Right renal pelvis (tissue), 4 donors: ENCODE measurements at regions not wholly inside any gene's neighbourhood (a gene's known extent, or its start where the extent isn't known, plus 50 kb on each side); places are given as distances from the start of the nearest gene placed in this dataset.

Experiments used
- DNase-seq, 4 donors: peaks; one replicate each; pipeline ENCODE4 v3.0.0-alpha.2; 2013; ENCODE audit warnings: low read depth in 4 of 4, low spot score in 3 of 4, missing footprints in 1 of 4

DNA sequence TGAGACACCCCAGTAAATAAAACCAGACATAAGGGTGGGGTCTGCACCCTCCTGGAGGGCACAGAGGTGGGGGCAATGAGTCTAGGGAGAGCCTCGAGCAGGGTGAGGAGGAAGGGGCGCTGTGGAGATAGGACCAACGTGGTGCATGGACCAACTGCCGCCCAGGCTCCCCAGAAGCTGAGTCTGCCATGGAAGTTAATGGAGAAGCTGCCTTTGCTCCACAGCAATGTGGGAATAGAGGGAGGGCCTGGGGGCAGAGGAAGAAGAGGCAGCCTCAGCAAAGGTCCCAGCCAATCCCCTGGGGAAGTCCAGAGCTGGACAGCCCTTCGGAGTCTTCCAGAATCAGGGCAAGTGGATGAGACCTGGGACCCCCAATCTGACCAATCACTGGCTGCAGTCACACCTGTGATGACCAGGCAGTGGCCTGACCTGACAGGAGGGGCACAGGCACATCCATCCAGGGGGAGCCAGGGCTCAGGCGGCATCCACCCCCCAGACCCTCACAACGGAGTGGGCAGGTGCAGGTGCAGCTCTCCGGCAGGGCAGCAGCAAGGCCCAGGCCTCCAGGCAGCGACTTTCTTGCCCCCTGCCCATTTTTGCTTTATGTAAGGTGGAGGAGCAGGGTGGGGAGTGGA lies 242.2 kb upstream of the PPP2R2D start:
- DNase-seq, result no peak

DNA sequence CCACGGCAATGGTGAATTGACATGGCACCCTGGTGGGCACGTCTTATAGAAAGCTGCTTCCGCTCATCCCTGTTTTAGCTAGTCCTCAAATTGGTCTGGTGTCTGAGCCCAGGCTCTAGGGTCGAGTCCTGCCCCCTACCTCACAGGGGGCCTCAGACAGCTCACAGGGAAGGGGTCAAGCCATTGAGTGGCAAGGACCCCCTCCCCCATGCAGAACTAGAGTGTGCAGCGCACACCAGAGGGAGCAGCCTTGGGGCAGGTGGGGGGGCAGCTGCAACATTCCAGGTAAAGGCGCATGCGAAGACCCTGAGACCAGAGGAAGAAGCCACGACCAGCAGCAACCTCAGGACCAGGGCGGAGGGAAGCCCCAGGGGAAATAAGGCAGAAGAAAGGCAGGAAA lies 240.4 kb upstream of the PPP2R2D start:
- no peak for DNase-seq

DNA sequence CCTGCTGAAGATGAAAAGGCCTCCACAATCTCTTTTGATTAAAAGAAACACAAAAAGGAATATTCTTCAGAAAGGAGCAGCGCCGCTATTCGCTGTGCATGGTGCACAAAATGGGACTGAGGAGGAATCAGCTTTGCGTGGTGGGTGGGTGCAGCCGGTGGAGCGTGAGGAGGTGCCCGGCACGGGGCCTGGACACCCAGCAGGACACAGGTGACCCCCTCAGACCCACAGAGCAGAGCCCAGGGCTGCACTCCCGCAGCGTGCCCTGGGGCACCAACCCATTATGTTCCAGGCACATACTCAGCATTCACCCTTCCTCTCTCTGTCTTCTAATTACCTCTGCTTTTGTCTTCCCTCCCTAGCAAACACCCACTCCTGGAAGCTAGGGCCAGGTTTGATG lies 238.0 kb upstream of the PPP2R2D start:
- no peak for DNase-seq

DNA sequence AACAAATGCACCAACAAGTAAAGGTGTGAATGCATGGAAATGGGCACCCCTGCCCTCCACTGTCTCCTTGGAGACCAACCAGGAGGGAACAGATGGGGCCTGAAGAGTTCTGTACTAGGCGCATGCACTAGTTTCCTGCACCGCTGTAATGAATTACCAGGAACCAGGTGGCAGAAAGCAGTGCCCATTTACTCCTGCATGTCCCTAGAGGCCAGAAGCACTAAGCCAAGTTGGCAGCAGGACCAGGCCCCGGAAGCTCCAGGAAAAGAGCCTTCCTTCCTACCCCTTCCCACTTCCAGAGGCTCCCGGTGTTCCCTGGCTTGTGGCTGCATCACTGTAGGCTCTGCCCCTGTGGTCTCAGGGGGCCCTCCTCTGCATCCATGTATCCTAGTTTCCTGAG lies 237.5 kb upstream of the PPP2R2D start:
- DNase-seq, result no peak

DNA sequence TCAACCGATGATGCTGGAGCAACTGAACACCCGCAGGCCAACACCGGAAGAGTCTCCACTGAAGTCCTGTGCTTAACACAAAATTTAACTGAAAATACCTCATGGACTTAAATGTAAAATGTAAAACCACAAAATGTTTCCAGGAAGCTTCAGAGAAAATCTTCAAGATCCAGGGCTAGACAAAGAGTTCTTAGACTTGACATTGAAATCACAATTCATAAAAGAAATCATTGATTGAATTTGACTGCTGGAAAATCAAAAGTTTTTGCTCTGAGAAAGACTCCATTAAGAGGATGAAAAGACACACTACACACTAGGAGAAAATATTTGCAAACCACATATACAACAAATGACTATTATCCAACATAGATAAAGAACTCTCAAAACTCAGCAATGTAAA lies 234.7 kb upstream of the PPP2R2D start:
- no peak for DNase-seq

DNA sequence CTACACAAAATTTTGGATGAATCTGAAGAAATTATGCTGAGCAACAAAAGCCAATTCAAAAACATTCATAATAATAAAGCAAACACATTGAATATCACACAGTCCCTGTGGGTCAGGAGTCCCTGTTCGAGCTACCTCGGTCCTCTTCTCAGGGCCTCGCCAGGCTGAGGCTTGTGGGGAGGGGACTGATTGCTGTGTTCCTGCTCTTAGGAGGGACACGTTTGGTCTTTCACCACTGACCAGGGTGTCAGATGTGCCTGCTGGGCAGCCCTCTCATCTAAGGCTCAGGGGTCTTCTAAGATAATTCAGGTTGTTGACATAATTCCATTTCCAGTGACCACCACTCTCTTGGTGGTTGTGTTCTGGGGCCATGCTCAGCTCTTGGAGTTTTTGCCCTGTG lies 233.8 kb upstream of the PPP2R2D start:
- DNase-seq, result no peak

DNA sequence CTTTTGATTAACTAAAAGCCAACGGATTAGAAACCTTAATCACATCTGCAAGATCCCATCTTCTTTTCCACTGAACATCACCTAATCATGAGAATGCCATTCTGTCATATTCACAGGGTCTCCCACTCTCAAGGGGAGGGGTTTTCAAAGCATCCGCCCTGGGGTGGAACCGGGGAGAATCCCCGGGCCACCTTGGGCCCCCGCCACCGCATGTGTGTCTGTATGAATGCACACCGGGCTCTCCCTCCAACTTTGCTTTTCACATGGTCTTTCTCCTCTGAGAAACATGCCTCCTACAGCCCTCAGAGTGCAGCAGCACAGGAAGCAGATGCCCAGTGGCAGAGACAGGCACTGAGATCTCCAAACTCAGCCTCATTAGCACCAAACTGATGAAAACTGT lies 233.2 kb upstream of the PPP2R2D start:
- no peak for DNase-seq

DNA sequence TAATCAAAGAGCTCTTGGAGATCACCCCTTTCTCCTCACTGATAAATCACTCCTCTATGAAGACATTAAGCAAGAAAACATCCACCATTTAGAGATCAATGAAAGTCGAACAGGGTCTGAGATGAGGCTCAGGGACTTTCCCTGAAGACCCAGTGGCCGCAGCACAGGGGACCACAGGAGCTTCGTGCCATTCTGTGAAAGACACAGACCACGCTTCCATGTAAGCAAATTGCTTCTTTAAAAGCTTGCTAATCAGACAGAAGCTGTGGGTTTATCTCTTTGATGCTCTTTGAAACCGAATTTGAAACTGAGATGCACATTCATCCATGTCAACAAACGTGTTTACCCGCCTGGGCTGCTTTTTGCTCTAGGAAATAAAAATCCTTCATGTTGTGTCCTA lies 231.9 kb upstream of the PPP2R2D start:
- DNase-seq, result no peak

DNA sequence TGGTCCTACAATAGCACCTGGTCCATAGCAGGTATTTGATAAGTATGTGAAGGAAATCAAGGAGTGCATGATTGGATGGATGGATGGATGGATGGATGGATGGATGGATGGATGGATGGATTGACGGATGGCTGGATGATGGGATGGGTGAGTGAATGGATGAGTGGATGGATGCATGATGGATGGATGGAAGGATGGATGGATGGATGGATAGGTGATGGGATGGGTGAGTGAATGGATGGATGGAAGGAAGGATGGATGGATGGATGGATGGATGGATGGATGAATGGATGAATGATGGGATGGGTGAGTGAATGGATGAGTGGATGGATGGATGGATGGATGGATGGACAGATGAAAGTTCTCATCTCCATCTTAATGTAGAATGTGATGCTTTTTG lies 231.0 kb upstream of the PPP2R2D start:
- no peak for DNase-seq

DNA sequence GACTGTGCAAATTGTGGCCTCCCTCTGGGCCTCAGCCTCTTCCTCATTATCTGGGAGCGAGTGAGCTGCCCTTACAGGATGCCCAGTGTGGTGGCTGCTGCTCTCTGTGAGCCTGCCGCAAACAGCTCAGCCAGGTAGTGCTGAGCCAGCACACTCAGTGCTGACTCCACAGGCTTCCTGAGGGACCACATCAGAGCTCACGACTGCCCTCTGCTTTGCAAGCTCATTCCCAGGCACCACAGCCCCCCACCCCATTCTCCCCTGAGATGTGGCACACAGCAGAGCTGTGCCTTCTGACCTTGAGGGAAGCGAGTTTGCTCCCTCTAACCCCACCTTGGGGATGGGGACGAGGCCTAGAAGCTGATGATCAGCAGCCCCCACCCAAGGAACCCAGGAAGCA lies 230.5 kb upstream of the PPP2R2D start:
- no peak for DNase-seq

DNA sequence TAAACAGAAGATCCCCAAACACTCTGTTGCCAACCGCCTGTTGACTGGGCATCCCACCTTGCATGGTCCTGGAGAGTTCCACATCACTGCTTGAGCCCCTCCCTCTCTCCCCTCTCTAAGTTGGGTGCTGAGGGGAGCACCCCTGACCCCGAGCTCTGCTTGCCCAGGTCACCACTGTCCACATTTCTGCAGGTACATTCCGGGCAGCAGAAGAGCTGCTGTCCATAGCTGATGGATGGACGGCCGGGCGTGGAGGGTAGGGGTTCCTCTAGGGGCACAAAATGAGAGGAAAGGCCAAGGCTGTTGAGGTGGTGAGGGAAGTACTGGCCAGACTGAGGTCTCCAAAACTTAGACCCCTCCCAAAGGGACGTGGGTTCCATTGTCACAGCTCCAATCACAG lies 227.4 kb upstream of the PPP2R2D start:
- no peak for DNase-seq

DNA sequence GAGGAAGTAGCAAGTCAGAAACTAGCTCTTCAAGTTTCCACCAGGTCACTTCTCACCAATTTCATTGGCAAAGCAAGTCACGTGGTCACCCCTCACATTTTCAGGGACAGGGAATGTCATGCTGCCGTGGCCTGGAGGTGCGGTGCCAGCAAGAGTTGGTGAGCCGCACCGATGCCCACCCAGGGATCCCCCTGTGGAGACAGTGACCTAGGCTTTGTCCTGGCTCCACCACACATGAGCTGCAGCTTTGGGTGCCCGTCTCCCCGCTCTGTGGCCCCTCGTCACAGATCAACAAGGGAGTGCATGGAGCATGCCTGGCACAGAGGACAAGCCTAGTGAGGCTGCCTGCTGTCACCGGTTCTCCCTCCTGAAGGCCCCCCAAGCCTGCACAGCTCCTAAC lies 226.7 kb upstream of the PPP2R2D start:
- no peak for DNase-seq

DNA sequence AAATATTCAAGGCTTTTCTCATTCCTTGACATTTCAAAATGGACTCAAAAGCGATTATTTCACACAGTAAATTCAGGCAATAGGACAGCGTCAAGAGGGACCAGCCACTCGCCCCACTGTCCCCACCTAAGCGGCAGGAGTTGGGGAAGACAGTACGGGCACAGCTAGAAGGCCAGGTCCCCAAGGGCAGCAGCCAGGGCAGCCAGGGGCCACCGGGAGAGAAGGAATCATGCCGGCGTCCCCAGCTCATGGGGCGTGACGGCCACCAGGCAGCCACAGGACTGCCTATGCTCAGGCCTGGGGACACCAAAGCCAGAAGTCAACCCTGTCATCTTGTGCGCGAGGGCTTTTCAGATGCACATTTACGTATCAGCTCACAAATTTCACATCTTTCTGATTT lies 225.7 kb upstream of the PPP2R2D start:
- DNase-seq, result no peak

DNA sequence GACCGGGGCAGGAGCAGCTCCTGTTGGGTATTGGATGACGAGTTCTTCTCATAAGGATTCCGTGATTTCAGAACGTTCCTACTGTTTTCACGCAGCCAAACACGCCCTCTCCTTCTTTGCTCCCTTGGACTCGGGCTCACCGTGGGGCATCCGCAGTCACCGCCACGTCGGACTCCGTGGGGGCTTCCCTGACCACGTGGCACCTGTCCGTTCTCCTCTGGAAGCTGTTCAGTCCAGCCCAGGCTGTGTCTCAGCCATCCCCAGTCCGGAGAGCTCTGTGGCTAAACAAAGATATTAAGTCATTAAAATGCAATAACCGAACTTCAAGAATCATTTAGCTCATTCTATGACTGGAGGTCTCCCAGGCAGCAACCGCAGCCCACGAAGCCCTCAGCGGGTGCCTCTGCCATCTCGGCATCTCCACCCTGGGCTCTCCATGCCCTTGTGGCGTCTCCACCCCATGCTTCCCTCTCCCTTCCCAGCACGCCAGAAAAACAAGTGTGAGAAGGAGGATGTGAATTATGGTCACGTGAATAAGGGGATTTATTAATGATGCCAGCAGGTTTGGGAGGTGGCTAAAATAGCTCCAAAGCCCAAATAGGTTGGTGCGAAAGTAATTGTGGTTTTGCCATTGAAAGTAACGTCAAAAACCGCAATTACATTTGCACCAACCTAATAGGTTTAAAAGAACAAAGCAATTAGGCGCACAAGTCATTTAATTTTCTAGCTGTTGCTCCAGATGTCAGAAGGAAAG lies 224.6 kb upstream of the PPP2R2D start:
- no peak for DNase-seq

DNA sequence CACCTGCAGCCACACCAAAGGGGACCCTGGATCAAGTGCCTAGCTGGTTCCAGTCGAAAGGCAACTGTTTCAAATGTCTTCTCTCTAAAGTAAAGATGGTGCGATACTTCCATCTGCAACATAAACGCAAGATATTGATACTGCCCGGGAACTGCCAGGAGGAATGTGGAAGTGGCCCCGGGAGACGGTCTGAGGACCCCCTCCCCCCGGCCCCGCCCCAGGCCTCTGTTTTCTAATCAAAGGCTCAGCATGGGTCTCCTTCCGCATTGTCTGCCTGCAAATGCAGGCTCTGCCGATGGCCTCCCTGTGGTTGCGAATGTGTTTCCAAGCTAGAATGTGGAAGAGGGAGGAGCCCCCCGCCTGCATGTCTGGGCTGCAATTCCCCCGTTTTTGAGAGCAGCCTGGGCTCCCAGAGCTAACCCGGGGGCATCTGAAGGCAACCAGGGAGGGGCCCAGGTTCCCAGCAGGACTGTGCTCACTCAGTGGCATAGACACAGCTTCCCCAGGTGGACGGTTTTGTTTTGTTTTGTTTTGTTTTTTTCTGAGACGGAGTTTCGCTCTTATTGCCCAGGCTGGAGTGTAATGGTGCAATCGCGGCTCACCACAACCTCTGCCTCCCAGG lies 223.9 kb upstream of the PPP2R2D start:
- no peak for DNase-seq

DNA sequence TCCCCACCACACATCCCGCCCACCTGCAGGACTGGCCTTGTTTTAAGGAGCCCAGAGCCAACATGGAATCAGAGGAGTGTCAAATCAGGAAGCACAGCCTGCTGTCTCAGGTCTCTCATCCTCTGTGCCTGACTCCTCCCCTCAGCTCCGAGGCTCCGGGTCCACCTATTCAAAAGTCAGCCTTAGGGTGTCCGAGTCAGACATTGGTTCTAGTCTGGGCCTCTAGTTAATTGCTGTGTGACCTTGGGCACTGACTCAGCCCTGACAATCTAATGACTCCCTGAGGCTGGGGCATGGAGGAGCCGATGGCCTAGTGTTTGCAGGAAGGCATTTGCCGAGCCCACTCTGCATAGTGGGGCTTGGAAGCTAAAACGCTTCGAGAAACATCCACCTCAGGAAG lies 223.1 kb upstream of the PPP2R2D start:
- no peak for DNase-seq

DNA sequence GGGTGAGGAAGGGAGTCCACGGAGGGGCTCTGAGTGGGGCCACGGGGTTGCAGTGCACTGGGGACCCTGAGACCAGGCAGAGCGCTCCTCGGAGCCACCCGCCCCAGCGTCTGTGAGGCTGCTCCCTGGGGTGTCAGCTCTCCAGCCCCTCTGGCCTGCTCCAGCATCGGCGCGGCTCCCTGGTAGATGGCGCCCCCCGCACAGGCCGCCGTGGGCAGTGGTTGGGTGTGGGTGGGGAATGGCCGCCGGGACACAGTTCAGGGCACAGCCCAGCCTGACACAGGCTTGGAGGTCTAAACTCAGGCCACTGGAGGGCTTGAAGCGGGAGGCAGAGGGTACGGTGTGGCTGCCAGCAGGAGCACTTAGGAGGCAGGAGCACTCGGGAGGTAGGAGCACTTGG lies 222.6 kb upstream of the PPP2R2D start:
- DNase-seq, result no peak

DNA sequence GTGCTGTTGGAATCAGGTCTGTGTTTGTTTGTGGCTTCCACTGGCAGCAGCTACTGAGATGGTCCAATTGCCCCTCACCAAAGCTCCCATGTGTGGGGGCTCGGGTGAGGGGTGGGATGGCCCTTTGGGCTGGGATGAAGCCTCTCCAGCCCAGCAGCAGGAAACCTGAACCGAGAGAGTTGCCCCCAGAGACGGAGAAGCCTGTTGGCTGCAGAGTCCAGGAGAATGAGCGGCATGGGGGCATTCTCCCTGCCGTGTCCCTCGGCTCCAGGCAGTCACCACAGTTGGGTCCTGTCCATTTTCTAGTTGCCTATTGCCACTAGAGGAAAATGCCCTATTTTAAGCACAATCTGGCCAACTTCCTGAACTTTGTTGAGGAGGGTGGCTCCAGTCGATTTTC lies 222.2 kb upstream of the PPP2R2D start:
- no peak for DNase-seq

DNA sequence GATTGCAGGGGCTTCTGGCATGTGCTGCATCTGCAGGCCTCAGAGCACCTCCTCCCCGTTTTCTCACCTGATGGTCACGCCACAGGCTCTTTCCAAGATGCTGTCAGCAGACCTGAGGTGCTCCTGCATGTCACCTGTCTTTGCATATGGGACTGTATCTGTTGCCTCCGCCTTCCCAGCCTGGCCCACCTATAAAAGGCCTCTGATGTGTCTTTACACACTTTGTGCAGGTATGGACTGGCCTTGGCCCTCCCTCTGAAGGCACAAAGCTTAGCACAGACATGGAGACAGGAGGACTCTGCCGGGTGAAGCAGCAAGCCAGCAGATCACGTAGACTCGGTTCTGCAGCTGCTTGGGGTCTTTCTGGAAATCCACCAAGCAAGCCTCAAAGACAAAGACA lies 220.9 kb upstream of the PPP2R2D start:
- DNase-seq, result no peak

DNA sequence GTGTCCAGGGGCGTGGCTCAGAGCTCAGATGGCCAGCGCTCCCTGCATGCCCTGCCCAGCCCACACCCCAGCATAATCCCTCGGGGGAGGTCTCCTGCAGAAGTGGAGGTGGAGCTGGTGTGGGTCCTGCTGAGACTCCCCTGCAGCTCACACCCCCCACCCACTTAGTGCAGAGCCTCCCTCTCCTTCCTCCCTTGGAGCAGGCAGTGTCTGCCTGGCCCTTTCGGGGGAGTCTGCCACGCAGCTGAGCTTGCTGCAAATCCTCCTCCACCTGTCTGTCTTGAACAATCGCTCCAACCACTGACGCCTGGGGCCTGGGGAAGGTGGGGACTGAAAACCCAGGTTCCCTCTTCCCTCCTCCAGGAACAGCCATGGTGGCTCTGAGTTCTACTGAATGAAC lies 219.7 kb upstream of the PPP2R2D start:
- no peak for DNase-seq

DNA sequence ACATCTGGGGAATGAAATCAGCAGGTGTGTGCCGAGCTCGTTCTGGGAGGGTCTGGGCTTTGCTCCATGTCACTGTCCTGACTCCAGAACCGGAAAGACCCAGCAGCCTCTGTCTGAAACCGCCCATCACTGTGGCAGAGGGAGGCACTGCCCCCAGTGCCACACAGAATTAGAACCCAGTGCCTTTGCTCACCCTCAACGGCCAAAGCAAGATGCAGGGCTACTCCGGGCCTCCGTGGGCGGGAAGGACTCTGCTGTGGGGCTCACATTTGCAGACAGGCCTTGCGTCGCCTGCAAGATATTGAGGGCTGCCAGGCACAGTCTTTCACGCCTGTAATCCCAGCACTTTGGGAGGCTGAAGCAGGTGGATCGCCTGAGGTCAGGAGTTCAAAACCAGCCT lies 219.2 kb upstream of the PPP2R2D start:
- DNase-seq, result no peak

DNA sequence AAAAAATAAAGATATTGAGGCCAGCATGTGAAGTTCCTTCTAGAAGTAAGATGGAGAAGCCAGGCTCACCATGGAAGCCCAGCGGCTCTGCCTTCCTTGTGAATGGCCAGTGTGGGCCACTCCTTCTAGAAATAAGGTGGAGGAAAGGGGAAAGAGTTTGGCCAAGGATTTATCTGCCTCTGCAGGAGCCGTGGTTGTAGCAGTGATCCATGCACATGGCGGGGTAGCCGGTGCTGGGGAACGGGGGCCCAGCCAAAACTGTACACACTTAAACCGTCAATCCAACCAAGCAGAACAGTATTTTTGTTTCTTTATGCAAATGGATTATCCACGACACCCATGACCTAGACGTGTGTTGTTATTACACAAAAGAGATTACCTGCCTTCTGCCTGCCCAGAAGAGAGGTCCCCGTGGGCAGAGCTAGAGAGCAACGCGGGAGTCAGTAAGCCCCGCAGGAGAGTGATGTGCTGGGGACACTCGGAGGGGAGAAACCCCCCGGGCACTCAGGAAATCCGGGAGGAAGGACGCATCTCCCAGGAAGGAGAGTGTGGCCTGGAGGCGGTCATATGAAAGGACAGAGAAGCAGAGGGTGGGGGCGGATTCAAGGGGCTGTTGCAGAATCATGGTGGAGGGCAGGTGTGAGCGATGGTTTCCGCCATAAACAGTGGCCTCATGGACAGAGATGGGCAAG lies 218.4 kb upstream of the PPP2R2D start:
- DNase-seq, result no peak
